Tibial nerve (tissue), 4 donors: ENCODE measurements at regions not wholly inside any gene's neighbourhood (a gene's known extent, or its start where the extent isn't known, plus 50 kb on each side); places are given as distances from the start of the nearest gene placed in this dataset.

ENCODE experiments used
- EP300 ChIP-seq, 2 donors: sonication (generic); formaldehyde crosslinking; IDR thresholded peaks; one replicate each; pipeline ENCODE4 v1.6.1; 2017; ENCODE audit warnings: antibody characterized with exemption in 2 of 2, mild to moderate bottlenecking in 1 of 2
- POLR2A ChIP-seq, 2 donors: fragments of 450-650 bp; IDR thresholded peaks; one replicate each; pipeline ENCODE4 v1.6.1; 2017; ENCODE audit warnings: antibody characterized with exemption in 2 of 2, mild to moderate bottlenecking in 2 of 2, moderate library complexity in 2 of 2
- TF ChIP-seq, protein P1 (sequence below), 5 experiments: fragments of 200-600 bp in 3 of 5; fragments of 450-650 bp in 2 of 5; sonication (generic) in 3 of 5; IDR thresholded peaks; one replicate each; pipeline ENCODE4 v1.5.1; 2016 to 2019; ENCODE audit warnings: antibody characterized with exemption in 5 of 5, mild to moderate bottlenecking in 3 of 5, moderate library complexity in 2 of 5

DNA sequence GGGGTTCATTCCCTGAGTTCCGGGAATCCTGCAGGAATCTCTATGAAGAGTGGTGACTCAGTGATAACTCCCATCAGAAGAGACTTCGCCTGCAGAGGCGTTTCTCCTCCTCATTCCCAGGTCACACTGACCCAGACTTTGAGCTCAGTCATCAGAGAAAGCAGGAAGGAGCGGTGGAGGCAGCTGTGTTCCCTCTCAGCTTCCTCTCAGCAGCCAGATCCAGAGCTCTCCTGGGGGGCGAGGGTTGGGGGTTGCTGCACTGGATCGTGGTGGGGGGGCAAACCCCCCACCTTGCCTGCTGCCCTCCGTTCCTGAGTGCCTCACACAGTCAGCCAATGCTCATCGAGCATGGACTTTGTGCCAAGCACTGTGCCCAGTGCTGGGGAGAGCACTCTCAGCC is 271.2 kb downstream of the CBLN1 start:
- TF ChIP-seq, protein P1, sequence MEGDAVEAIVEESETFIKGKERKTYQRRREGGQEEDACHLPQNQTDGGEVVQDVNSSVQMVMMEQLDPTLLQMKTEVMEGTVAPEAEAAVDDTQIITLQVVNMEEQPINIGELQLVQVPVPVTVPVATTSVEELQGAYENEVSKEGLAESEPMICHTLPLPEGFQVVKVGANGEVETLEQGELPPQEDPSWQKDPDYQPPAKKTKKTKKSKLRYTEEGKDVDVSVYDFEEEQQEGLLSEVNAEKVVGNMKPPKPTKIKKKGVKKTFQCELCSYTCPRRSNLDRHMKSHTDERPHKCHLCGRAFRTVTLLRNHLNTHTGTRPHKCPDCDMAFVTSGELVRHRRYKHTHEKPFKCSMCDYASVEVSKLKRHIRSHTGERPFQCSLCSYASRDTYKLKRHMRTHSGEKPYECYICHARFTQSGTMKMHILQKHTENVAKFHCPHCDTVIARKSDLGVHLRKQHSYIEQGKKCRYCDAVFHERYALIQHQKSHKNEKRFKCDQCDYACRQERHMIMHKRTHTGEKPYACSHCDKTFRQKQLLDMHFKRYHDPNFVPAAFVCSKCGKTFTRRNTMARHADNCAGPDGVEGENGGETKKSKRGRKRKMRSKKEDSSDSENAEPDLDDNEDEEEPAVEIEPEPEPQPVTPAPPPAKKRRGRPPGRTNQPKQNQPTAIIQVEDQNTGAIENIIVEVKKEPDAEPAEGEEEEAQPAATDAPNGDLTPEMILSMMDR (IDR thresholded peaks at IDR 0.05), result no peak
- no peak for TF ChIP-seq POLR2A (IDR thresholded peaks at IDR 0.05)
- TF ChIP-seq EP300 (IDR thresholded peaks at IDR 0.05), result no peak
